LHCN-M2 (cell line): ENCODE measurements at regions not wholly inside any gene's neighbourhood (a gene's known extent, or its start where the extent isn't known, plus 50 kb on each side); places are given as distances from the start of the nearest gene placed in this dataset.

Experiments used
- DNase-seq: peaks from one replicate; pipeline ENCODE4 v3.0.0-alpha.2; 2012; ENCODE audit warnings: low read depth

DNA sequence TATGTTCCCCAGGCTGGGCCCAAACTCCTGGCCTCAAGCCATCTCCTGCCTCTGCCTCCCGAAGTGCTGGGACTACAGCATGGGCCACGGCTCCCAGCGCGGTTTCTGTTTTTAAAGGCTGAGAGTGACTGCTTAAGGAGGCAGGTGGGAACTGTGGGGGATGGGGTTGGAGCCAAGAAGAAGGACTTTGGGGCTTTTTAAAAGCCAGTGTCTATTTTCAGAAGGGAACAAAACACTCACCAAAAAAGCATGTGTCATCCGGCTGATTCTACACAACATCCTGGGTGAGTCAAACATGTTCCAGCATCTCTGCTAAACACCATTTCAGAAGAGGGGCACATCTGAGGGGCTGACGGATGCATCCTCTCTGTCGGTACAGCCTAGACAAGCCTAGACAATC lies 824.5 kb downstream of the TYW1 start:
- DNase-seq = no peak

DNA sequence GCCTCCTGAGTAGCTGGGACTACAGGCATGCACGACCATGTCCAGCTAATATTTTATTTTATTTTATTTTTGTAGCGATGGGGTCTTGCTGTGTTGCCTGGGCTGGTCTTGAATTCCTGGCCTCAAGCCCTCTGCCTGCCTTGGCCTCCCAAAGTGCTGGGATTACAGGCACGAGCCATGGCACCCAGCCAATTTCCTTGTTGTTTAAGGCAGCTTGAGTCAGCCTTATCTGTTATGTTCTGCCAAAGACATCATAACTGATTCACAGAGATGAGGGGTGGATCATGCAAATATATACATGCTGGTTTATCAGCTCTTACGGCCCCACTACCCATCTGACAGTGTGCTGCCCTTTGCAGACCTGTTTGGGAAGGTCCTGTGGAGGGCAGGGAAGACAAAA lies 826.7 kb downstream of the TYW1 start:
- DNase-seq = no peak

DNA sequence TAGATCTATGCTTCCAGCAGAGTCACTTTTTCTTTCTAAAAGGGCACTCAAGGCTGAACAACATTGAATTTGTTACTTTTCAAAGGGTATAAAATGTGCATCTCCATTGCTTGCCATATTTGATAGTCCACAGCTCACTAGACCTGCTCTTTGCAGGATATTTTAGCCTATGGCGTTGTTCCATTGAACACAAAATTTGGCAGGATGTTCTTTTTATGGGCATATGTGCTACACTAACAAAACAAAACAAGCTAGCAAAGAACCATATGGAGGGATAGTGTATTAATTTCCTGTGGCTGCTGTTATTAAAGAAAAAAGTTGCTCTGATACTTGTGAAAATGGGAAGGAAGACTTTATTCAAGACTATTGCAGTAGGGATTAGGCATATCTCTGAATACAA lies 828.7 kb downstream of the TYW1 start:
- no peak for DNase-seq

DNA sequence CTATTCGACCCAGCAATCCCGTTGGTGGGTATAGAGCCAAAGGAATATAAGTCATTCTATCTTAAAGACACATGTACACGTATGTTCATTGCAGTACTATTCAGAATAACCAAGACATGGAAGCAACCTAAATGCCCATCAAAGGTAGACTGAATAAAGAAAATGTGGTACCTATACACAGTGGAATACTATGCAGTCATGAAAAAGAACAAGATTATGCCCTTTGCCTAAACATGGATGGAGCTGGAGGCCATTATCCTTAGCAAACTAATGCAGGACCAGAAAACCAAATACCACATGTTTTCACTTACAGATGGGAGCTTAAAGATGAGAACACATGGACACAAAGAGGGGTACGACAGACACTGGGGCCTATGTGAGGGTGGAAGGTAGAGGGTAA lies 845.3 kb downstream of the TYW1 start:
- no peak for DNase-seq

DNA sequence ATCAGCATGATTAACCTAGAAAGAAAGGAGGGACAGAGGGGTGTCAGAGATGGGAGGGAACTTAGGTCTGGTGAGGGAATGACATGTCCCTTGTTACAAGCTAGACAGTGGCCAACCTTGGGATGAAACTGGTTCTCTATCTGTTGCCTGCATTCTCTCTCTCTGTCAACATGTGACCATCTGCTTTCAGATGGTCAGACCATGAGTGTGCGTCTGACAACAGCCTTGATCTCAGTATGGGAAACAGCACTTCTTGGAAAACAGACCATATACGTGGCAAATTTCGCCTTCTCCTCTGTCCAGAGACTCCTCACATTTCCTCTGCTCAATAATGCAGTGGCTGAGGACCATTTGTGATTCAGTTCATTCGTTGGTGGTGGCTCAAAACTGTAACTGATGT lies 845.9 kb downstream of the TYW1 start:
- DNase-seq = no peak

DNA sequence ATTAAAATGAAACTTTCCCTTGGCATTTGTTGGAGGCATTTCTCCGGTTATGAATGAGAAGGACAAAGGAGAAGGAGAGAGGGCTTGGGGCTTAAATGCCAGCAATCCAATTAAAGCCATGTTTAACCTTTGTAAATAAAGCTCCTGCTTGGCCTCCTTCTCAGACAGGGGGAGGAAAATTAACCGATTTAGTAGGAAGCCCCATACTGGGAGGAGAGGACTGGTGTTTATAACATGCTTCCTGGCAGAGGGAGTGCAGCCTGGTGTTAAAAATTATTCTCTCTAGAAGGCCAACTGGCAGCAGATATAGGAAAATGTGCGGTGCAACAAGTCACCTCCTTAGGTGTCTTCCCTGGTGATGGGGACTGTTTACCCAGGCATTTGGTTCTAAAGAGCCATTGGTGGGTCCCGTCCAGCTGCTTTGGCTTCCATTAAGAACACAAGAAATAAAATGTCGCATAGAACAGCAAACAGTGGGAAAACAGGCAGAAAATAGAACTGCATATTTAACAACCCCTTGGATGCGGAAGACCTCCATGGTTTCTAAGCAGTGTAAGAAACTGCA lies 846.5 kb downstream of the TYW1 start:
- no peak for DNase-seq

DNA sequence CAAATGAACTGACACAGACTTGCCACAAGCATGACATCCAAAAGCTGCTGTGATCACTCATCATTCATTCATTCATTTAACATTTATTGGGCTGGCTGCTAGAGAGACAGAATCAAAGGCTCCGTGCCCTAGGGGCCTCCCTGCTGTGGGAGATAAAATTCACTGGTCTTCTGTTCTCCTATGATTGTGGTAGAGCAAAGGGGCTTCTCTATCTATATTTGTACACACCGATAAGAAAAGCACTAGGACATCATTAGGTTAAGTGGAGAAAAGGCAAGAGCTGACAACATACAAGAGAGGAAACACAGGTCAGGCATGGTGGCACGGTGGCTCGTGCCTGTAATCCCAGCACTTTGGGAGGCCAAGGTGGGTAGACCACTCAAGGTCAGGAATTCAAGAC lies 847.0 kb downstream of the TYW1 start:
- DNase-seq = no peak

DNA sequence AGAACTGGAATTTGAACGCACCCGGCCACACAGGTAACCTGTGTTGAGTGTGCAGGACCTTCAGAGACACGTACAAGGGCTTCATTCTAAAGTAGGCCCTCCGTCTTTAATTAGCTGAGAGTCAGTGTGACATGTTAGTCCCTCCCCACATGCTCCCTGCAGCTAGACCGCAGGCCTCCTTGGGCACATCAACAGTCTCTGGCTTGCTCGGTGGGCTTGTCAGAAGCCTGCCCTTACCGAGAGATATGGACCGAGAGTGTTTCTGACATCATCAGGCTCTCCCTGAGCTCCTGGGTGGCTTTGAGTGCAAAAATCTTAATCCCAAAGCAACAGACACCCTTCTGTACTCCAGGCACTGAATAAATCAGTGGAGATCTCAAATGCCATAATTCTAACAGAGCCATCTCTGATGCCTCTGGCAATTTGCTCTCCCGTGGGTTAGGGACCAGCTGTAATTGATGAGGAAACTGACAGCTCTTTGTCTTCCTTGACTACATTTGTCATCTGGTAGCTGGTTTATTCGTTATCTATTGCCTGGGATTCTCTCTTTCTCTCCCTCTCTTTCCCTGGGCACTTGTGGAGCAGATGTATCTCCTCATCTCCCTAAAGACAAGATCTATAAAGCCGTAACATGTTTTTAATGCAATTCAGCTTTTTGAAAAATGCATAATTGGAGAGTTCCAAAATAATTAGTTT lies 850.6 kb downstream of the TYW1 start:
- no peak for DNase-seq

DNA sequence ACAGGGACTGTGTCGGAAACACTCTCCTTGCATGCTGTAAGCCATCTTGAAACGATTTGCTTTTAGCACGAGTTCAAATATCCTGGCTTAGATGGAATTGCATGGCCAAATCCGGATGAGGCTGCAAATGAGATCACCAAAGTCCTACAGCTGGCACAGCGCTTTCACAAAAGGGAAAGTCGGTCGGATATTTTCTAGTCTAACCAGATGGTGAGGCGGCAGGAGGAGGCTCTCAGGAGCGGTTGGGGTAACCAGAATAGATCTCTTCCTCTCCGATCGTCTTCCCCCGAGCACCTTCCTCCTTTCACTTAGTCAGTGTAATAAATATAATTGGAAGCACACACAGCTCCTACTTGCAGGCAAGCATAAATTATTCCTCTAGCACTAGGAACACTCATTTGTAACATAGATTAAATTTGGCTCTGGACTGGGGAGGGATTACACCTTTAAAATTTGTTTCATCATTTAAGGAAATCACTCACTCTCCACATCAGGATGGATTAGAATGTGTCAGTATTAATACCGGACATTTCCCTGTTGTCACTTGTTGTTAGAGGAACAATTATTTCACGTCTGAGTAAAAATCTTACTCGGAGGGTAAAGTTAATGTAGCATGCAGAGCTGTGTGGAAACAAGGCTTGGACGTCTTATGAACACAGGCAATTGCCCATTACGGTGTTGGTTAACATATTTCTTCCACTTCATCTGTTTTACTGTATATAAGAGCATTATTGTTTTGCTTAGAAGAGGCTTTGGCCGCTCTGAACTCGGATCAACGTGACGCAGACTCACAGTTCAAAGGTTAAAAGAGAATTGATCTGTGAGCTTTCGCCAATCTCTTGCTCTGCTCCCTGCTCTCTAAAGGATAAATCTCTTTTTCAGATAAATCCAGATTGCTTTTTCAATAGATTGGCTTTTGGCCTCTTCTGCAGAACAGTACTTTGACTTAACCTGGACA lies 857.9 kb downstream of the TYW1 start:
- no peak for DNase-seq

DNA sequence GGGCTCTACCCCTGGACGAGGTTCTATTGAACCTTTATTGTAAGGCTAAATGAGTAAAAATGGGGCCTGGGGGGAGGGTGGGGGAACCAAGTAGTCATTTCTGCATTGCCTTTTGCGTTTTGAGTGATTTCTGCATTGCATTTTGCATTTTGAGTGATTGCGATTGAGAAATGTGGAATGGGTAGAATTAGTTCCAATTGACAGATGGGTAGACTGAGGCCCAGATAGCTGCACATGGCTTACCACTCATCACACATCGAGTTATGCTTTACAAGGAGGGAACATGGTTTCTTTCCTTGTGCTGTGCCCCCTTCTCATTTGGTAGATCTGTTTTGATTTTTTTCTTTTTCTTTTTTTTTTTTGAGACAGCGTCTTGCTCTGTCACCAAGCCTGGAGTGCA lies 858.7 kb downstream of the TYW1 start:
- no peak for DNase-seq

DNA sequence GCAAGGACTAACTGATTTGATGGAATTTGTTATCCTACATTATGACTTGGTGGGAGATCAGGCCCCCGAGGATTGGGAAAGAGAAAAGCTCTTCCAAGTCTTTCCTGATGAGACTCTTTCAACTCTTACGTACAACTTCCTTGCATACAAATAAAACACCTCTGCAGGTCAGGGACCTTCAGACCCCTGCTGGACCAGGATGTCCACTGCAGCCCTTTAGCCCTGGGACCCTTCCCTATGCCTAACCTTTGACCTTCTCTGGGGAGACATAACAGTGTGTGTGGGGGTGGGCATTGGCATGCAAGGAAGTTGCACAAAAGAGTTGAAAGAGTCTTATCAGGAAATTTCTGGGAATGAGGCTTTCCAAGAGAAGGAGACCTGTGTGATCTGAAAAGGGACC lies 859.4 kb downstream of the TYW1 start:
- no peak for DNase-seq

DNA sequence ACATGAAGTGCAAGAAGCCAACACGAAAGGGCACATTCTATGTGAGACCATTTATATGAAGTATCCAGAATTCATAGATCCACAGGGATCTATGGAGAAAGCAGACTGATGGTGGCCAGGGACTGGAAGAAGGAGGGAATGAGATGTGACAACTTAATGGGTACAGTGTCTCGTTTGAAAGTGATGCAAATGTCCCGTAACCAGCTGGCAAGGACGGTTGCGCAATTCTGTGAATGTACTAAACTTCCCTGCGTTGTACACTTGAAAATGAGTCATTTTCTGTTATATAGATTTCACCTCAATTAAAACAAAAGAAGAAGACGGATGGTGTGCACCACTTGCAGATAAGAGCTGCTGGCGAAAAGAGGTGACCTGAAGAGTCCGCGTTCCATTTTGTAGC lies 861.1 kb downstream of the TYW1 start:
- DNase-seq = no peak

DNA sequence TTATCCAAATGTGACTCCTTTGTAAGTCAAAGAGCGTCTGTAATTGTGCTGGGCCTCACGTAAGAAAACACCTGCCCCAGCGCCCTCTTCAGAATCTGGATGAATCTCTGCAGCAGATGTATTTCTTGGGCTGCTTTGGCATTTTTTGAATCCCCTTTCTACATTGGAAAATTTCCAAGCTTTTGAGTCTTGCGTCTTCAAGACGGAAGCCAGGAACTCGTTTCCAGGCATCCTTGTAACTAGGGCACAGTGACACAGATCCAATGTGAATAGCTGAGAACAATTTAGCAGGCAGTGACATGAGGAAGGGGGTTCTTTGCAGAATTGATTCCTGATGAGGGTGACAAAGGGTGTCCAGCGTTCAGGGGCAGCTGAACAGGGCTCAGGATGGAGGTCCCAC lies 862.3 kb downstream of the TYW1 start:
- DNase-seq = no peak

DNA sequence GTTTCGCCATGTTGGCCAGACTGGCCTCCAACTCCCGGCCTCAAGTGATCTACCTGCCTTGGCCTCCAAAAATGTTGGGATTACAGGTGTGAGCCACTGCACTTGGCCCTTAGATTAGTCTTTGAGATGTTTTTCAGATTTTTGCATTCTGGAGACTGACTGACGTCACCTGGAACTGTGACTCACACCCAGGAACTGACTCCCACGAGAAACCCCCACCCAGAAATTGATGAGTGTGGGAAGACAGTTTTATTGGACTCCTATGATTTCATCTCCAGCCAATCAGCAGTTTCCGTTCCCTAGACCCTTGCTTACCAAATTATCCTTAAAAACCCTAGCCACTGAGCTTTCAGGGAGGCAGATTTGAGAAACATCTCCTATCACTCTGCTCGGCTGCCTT lies 867.3 kb downstream of the TYW1 start:
- no peak for DNase-seq

DNA sequence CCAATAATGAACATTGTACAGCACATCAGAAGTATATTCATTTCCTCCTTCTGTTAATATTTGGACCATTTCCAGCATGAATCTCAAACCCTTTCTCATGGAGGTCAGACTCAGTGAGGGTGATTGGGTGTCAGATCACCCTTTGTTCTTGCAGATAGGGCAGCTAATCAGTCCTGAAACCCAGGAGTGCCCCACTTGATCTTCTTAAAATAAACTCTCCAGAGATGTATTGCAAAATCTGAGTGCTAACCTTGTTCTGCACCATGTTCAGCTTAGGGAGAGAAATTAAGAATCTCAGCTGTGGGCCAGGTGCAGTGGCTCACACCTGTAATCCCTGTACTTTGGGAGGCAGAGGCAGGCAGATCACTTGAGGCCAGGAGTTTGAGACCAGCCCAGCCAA lies 869.4 kb downstream of the TYW1 start:
- no peak for DNase-seq

DNA sequence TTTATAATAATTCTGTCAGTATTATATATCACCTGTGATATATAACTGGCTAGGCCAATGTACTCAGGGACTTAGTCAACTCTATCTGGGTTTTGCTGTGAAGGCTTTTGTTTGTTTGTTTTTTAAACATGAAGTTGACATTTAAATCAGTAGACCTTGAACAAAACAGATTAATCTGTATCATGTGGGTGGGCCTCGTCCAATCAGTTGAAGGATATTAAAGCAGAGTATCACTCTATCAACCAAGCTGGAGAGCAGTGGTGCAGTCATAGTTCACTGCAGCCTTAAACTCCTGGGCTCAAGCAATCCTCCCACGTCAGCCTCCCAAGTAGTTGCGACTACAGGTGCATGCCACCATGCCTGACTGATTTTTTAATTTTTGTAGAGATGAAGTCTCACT lies 870.2 kb downstream of the TYW1 start:
- no peak for DNase-seq

DNA sequence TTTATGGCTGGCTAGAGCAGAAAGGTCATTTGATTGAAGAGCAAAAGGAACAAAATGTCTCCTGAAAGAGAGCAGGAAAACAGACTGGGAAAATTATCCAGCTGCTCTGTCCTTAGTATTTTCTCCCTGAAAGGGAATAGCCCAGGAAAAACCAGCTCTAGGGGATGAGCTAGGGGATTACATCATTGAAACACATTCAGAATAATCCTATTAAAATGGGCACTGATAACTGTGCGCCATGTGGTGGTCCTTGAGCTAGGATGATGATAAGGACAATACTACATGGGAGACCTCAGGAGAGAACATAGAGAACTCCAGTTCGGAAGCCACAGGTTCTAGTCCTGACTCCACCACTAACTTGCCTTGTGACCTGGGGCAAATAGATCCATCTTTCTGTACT lies 873.8 kb downstream of the TYW1 start:
- DNase-seq = no peak

DNA sequence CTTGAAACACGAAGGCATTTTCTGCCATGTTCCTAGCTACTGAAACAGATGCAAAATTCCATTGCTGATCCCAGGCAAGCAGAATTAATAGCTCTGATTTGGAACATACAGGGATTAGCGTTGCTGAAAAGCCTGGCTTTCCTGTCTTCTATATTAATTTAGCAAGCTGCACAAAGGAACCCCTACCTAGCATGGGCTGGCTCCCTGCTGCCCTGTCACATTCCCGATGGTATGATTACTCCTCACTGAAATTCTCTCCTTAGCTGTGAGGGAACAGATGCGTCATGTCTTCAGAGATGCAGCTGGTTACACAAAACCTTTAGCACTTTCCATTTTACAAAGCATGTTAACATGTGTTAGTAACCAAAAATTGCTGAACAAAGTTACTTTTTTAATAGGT lies 878.9 kb downstream of the TYW1 start:
- no peak for DNase-seq

DNA sequence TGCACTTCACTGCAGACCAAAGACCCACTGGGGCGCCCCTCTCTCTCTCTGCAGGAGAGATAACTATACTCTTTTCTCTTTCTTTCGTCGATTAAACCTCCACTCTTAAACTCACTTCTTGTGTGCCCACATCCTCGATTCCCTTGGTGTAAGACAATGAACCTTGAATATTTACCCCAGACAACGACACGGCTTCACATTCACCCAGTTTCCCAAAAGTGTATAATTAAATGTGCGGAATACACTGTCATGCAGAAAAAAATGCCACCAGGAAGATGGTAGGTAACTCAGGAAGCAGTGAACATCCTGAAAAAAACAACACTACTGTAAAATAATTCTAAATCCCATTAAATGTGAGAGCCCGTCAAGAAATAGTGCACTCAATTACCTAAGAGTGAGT lies 882.2 kb downstream of the TYW1 start:
- DNase-seq = no peak

DNA sequence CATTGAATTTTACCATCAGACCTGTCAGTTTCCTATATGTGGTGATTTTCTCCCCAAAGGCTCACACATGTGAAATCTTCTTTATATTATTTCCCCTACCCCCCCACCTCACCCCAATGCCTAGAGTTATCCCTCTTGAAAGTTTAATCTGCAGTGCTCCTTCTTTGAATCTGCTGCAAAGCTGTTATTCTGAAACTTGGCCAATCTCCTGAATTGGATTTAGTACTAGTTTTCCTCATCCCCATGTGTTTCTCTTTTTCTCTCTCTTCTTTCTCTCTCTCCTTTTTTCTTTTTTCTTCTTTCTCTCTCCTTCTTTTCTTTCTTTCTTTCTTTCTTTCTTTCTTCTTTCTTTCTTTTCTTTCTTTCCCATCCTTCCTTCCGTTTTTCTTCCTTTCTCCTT lies 886.2 kb downstream of the TYW1 start:
- no peak for DNase-seq

DNA sequence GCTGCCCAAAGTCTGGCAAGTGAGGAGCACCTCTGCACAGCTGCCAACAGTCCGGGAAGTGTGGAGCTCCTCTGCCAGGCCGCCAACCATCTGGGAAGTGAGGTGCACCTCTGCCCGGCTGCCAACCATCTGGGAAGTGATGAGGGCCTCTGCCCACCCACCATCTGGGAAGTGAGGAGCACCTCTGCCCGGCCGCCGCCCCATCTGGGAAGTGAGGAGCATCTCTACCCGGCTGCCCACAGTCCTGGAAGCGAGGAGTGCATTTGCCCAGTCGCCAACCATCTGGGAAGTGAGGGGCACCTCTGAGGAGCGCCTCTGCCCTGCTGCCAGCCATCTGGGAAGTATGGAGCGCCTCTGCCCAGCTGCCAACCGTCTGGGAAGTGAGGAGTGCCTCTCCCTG lies 893.7 kb downstream of the TYW1 start:
- DNase-seq = no peak

DNA sequence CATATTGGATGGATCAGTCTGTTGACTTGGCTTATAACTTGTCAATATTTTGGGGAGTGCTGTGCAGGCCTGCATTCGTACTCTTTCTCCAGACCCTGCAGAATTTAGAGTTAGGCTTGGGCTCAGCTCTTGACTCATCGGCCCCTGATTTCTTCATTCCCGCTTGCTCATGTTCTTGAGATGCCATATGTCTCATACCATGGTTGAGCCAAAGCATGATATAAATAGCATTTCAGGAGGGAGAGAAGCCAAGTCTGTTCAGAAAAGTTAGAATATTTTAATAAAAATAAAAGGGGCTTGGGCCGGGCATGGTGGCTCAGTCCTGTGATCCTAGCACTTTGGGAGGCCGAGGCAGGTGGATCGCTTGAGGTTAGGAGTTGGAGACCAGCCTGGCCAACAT lies 898.1 kb downstream of the TYW1 start:
- DNase-seq = no peak

DNA sequence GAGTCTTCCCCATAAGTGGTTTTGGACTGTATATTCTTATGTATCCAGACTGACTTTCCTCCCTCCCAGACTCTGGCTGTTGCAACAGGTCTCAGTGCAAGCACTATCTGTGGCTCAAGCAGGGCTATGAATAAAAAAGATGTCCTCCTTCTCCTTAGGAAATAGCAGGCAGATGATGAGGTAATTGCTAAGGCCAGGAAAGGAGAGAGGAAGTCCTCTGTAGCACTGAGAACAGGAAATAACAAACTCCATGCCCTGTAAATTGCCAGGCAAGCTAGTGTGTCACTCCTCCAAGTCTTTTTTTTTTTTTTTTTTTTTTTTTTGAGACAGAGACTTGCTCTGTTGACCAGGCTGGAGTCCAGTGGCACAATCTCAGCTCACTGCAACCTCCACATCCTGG lies 900.1 kb downstream of the TYW1 start:
- DNase-seq = no peak
